Epithelial cell of esophagus (primary cell): ENCODE measurements at regions not wholly inside any gene's neighbourhood (a gene's known extent, or its start where the extent isn't known, plus 50 kb on each side); places are given as distances from the start of the nearest gene placed in this dataset.

ENCODE experiments used
- DNase-seq: peaks from one replicate; pipeline ENCODE4 v3.0.0; 2010; ENCODE audit warnings: low read depth
- H3K4me3 ChIP-seq: 2 replicates; pipeline ENCODE4 v1.5.1; 2011; ENCODE audit warnings: mild to moderate bottlenecking, low read length, control low read depth
- CTCF ChIP-seq: IDR thresholded peaks from 2 replicates; pipeline ENCODE4 v1.5.1; 2011; ENCODE audit warnings: low read depth, mild to moderate bottlenecking, low read length, control low read depth, inconsistent platforms; ENCODE audit not compliant: insufficient read depth; ENCODE audit errors: missing control alignments

- no peak for DNase-seq
- no peak for TF ChIP-seq CTCF
- no peak overlapping the region for H3K4me3 ChIP-seq
Observed at GRCh38 chr7:68793513-68793912, 804.8 kb upstream of the AUTS2 start.

DNA sequence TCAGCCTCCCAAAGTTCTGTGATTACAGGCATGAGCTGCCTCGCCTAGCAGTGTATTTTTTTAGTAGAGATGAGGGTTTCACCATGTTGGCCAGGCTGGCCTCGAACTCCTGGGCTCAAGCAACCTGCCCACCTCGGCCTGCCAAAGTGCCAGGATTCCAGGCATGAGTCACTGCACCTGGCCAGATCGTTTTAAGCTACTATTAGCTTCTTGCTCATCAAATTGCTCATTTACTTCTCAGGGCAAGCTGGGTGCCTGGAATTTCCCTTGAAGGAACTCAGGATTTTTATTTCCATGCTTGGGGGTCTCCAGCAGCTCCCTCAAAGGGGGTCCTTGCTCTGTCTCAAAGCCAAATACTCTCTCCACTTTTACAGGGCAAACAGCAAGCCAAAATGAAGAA, 798.0 kb upstream of the AUTS2 start:
- H3K4me3 ChIP-seq = no peak overlapping the region
- DNase-seq = no peak
- TF ChIP-seq CTCF = no peak

DNA sequence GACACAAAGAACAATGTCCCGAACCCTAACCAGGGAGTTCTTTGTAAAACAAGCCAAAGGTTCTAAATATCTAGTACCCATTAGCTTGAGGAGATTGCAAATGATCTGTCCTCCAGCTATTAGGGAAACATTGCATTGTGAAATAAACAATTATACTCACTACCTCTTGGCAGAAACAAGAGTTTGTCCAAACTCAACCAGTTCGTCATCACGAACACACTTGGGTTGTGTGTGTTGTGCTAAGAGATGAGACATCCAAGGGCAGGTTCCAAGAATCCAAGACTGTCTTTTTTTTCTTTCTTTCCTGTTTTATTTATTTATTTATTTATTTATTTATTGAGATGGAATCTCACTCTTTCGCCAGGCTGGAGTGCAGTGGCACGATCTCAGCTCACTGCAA, 793.1 kb upstream of the AUTS2 start:
- H3K4me3 ChIP-seq = no peak overlapping the region
- TF ChIP-seq CTCF = no peak
- DNase-seq = no peak

DNA sequence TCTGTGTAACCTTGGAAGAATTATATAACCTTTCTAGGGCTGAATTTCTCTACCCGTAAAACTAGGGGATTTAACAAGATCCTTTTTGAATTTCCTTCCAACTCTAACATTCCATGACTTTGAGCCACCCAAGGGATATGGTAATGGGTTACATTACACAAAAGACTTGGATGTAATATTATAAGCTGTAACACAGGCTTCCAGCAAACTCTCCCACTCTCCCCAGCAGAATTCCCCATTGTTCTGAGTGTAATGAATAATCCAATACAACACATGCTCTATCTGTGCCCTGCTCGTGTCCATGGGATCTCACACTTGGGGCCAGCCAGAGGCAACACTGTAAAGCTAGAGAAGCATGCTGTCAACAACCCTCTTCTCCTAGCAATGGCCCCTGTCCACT, 790.6 kb upstream of the AUTS2 start:
- TF ChIP-seq CTCF = no peak
- no peak overlapping the region for H3K4me3 ChIP-seq
- DNase-seq = no peak

DNA sequence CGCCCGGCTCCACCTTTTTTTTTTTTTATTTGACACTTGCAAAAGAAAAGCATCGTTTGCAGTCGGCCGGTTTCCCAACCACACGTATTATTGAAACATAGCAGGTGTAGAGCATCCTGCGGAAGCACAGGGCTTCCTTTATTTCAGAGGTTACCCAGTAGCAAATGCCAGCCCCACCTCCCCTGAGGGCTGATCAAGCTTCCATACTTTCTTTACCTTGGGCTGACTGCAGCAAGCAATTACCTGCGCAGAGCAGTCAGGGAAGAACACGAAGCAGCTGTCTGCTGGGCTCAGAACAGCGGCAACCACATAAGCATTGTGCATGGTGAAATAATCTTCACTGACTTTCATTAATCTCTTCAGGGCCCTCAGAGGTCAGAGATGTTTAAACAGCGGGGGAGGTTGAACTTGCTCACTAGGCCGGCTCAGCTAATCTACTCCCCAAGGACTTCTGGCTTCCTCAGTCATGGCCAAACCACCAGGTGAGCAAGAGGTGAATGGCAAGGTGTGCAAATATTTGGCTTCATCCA, 784.7 kb upstream of the AUTS2 start:
- H3K4me3 ChIP-seq = no peak overlapping the region
- no peak for TF ChIP-seq CTCF
- DNase-seq = no peak

DNA sequence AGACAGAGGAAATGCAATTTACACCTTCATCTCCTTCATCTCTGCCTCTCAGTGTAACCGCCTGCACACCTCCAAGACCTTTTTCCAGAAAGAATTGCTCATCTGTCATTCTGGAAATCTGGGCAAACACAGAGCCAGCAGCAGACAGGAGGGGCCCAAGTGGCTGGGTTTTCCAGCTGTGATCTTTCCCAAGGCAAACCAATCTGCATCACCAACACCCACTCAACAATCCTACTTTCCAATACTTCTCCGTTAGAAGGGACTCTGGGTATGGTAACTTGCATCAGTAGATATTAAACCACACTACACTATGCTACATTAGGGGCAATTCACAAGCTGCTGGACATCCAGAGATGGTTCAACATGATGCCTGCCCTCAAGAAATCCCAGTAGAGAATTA, 781.8 kb upstream of the AUTS2 start:
- no peak for DNase-seq
- H3K4me3 ChIP-seq = no peak overlapping the region
- TF ChIP-seq CTCF = no peak

DNA sequence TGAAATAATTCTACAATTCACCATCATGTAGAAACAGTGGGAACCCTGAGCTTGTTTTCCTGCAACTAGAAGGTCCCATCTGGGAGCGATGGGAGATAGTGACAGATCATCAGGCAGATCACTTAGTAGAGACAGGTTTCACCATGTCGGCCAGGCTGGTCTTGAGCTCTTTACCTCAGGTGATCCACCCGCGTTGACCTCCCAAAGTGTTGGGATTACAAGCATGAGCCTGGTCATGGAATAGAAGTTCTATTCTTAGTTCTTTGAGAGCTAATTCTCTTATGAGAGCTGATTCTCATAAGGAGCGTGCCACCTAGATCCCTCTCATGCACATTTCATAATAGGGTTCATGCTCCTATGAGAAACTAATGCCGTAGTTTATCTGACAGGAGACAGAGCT, 778.0 kb upstream of the AUTS2 start:
- no peak for TF ChIP-seq CTCF
- DNase-seq = no peak
- no peak overlapping the region for H3K4me3 ChIP-seq
